ENCODE measurements at regions not wholly inside any gene's neighbourhood (a gene's known extent, or its start where the extent isn't known, plus 50 kb on each side); places are given as distances from the start of the nearest gene placed in this dataset.

GRCh38 chr13:82220641-82221040, 1661.6 kb downstream of the SLITRK1 start:
- no peaks in the 10 kb centered on the region for H3K4me1 ChIP-seq
- no peaks in the 10 kb centered on the region for H3K36me3 ChIP-seq
- ATAC-seq (ENCODE audit: low FRiP score in 2 of 2), result no peak
- no peak overlapping the region for H3K27ac ChIP-seq
- no peak for DNase-seq
- TF ChIP-seq POLR2AphosphoS5 (IDR thresholded peaks at IDR 0.05) (no peak), POLR2A (IDR thresholded peaks at IDR 0.05) (no peak), EP300 (IDR thresholded peaks at IDR 0.05) (no peak)
- TF ChIP-seq, protein P1, sequence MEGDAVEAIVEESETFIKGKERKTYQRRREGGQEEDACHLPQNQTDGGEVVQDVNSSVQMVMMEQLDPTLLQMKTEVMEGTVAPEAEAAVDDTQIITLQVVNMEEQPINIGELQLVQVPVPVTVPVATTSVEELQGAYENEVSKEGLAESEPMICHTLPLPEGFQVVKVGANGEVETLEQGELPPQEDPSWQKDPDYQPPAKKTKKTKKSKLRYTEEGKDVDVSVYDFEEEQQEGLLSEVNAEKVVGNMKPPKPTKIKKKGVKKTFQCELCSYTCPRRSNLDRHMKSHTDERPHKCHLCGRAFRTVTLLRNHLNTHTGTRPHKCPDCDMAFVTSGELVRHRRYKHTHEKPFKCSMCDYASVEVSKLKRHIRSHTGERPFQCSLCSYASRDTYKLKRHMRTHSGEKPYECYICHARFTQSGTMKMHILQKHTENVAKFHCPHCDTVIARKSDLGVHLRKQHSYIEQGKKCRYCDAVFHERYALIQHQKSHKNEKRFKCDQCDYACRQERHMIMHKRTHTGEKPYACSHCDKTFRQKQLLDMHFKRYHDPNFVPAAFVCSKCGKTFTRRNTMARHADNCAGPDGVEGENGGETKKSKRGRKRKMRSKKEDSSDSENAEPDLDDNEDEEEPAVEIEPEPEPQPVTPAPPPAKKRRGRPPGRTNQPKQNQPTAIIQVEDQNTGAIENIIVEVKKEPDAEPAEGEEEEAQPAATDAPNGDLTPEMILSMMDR (IDR thresholded peaks at IDR 0.05), result no peak
- H3K27me3 ChIP-seq, result no peaks in the 10 kb centered on the region
- H3K4me3 ChIP-seq, result no peak overlapping the region
- 70 to 71% methylated on average over 2 of the region's 2 CpGs for WGBS, 2 donors
- H3K9me3 ChIP-seq, result peaks cover 0 to 4% (median 0%) of the 10 kb centered on the region in 4 donors

DNA sequence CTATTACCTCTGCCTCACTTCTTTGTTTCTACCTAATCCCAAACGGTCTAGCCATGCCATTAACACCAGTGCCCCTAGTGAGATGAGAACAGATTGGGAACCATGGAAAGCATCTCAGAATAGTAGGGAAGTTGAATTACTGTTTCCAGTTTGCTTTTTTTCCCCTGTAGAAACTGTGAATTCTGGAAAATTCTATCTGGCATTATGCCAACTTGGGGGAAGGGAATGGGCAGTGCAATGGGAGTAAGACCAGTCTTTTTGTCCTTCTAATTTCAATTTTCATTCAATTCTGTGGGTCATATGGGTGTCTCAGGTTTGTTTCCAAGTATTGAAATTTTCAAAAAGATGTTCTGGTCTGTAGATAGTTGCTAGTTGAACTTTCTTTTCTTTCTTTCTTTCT, 1666.1 kb downstream of the SLITRK1 start:
- Histone ChIP-seq H3K9me3 (peaks cover 0 to 12% (median 8%) of the 10 kb centered on the region in 4 donors), H3K36me3 (no peaks in the 10 kb centered on the region), H3K27ac (no peak overlapping the region), H3K27me3 (no peaks in the 10 kb centered on the region), H3K4me3 (no peak overlapping the region), H3K4me1 (no peaks in the 10 kb centered on the region)
- 65 to 85% methylated on average over 1 of the region's 1 CpG for WGBS, 2 donors
- ATAC-seq (ENCODE audit: low FRiP score in 2 of 2), result no peak
- no peak for TF ChIP-seq POLR2AphosphoS5 (IDR thresholded peaks at IDR 0.05)
- TF ChIP-seq, protein P1 (IDR thresholded peaks at IDR 0.05), result no peak
- DNase-seq, result no peak

DNA sequence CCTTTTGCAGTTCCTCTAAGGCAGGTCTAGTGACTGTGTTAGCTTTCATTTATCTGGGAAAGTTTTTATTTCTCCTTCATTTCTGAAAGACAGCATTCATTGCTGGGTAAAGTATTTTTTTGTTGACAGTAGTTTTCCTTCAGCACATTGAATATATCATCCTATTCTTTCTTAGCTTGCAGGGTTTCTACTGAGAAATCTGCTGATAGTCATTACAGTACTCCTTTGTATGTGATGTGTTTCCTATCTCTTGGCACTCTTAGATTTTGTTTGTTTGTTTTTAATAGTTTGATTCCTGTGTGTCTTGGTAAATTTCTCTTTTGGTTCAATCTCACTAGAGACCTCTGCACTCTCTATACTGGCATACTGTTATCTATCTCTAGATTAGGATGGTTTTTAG, 1667.9 kb downstream of the SLITRK1 start:
- TF ChIP-seq EP300 (IDR thresholded peaks at IDR 0.05), result no peak
- TF ChIP-seq POLR2AphosphoS5 (IDR thresholded peaks at IDR 0.05), result no peak
- TF ChIP-seq, protein P1 (IDR thresholded peaks at IDR 0.05), result no peak
- TF ChIP-seq POLR2A (IDR thresholded peaks at IDR 0.05), result no peak
- H3K36me3 ChIP-seq, result no peaks in the 10 kb centered on the region
- ATAC-seq (ENCODE audit: low FRiP score in 2 of 2) (no peak), DNase-seq (no peak)
- H3K27me3 ChIP-seq, result no peaks in the 10 kb centered on the region
- peaks cover 0 to 12% (median 8%) of the 10 kb centered on the region in 4 donors for H3K9me3 ChIP-seq
- H3K4me1 ChIP-seq, result no peaks in the 10 kb centered on the region
- H3K4me3 ChIP-seq, result no peak overlapping the region
- no peak overlapping the region for H3K27ac ChIP-seq

GRCh38 chr13:82206241-82206640, 1676.0 kb downstream of the SLITRK1 start:
- DNase-seq, result no peak
- no peaks in the 10 kb centered on the region for H3K27me3 ChIP-seq
- ATAC-seq (ENCODE audit: low FRiP score in 2 of 2), result peak in 1 of 2 donors; percentile 26
- peaks cover 0 to 6% (median 0%) of the 10 kb centered on the region in 4 donors for H3K9me3 ChIP-seq
- H3K27ac ChIP-seq, result no peak overlapping the region
- H3K4me3 ChIP-seq, result no peak overlapping the region
- 82 to 84% methylated on average over 6 of the region's 6 CpGs for WGBS, 2 donors
- no peaks in the 10 kb centered on the region for H3K36me3 ChIP-seq
- H3K4me1 ChIP-seq, result no peaks in the 10 kb centered on the region
- TF ChIP-seq POLR2AphosphoS5 (IDR thresholded peaks at IDR 0.05) (no peak), POLR2A (IDR thresholded peaks at IDR 0.05) (no peak), EP300 (IDR thresholded peaks at IDR 0.05) (no peak)
- TF ChIP-seq, protein P1 (IDR thresholded peaks at IDR 0.05), result no peak

DNA sequence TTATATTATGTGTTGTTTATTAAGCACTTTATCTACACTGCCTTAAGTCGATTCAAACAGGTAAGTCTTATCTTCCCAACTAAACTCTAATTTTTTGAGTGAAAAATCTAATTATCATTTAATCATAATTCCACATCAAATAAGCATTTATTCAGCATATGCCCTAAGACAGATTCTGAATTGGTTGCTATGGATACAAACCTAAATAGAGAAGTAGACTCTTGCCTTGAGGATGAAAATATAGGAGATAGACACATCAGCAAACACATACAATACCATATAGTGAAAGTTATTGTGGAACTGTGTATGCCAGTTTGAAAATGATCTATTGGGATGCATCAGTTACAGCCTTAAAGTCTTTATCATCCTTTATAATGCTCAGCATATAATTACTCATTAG, 1679.9 kb downstream of the SLITRK1 start:
- DNase-seq (no peak), ATAC-seq (ENCODE audit: low FRiP score in 2 of 2) (no peak)
- Histone ChIP-seq H3K27ac (no peak overlapping the region), H3K4me1 (no peaks in the 10 kb centered on the region), H3K27me3 (no peaks in the 10 kb centered on the region), H3K4me3 (no peak overlapping the region), H3K36me3 (no peaks in the 10 kb centered on the region), H3K9me3 (peaks cover 0 to 6% (median 0%) of the 10 kb centered on the region in 4 donors)
- 39 to 58% methylated on average over 1 of the region's 1 CpG for WGBS, 2 donors
- TF ChIP-seq POLR2AphosphoS5 (IDR thresholded peaks at IDR 0.05) (no peak), POLR2A (IDR thresholded peaks at IDR 0.05) (no peak), EP300 (IDR thresholded peaks at IDR 0.05) (no peak)
- TF ChIP-seq, protein P1 (IDR thresholded peaks at IDR 0.05), result no peak

Measured in upper lobe of left lung (tissue), 6 donors.